IPS DF 6.9 (cell line): ENCODE measurements at regions not wholly inside any gene's neighbourhood (a gene's known extent, or its start where the extent isn't known, plus 50 kb on each side); places are given as distances from the start of the nearest gene placed in this dataset.

Source experiments
- DNase-seq: peaks from one replicate; pipeline ENCODE4 v3.0.0-alpha.2; 2013; ENCODE audit warnings: low read depth, low spot score
- H3K27ac ChIP-seq: one replicate; pipeline ENCODE4 v1.5.1; 2013; ENCODE audit warnings: low read length, control low read depth
- H3K27me3 ChIP-seq: 2 replicates; pipeline ENCODE4 v1.6.1; 2013; ENCODE audit warnings: mild to moderate bottlenecking, low read length; ENCODE audit not compliant: control insufficient read depth, insufficient read depth
- H3K36me3 ChIP-seq: 2 replicates; pipeline ENCODE4 v1.6.1; 2013; ENCODE audit warnings: low read length; ENCODE audit not compliant: control insufficient read depth, insufficient read depth
- H3K4me1 ChIP-seq: 2 replicates; pipeline ENCODE4 v1.6.1; 2013; ENCODE audit warnings: low read length; ENCODE audit not compliant: control insufficient read depth, insufficient read depth
- H3K4me3 ChIP-seq: 2 replicates; pipeline ENCODE4 v1.5.1; 2013; ENCODE audit warnings: mild to moderate bottlenecking, low read length
- H3K9me3 ChIP-seq: 2 replicates; pipeline ENCODE4 v1.6.1; 2013; ENCODE audit warnings: low read length, inconsistent platforms; ENCODE audit not compliant: control insufficient read depth, insufficient read depth
- WGBS: extraction: QIAGEN DNeasy Blood & Tissue Kit; methylation state at CpG from one replicate; pipeline ENCODE4 v1.1.7; 2013; ENCODE audit warnings: mixed read lengths, missing lambda C conversion rate; ENCODE audit not compliant: insufficient read length, insufficient coverage; 5-methylcytosine and 5-hydroxymethylcytosine counted together

- Histone ChIP-seq H3K36me3 (no peaks in the 10 kb centered on the region), H3K27me3 (no peaks in the 10 kb centered on the region), H3K4me1 (no peaks in the 10 kb centered on the region), H3K27ac (no peak overlapping the region), H3K4me3 (no peak overlapping the region), H3K9me3 (no peaks in the 10 kb centered on the region)
- no peak for DNase-seq
- whole genome bisulfite sequencing: no CpG with 5 or more reads among the region's 1 CpG
Measured at GRCh38 chr7:16232273-16232672, 189.1 kb downstream of the CRPPA start.

GRCh38 chr7:16223963-16224707 is 197.2 kb downstream of the CRPPA start:
- Histone ChIP-seq H3K4me1 (no peaks in the 10 kb centered on the region), H3K27me3 (no peaks in the 10 kb centered on the region), H3K27ac (no peak overlapping the region), H3K4me3 (no peak overlapping the region), H3K36me3 (no peaks in the 10 kb centered on the region), H3K9me3 (no peaks in the 10 kb centered on the region)
- no peak for DNase-seq
- WGBS: no CpG with 5 or more reads among the region's 8 CpGs

DNA sequence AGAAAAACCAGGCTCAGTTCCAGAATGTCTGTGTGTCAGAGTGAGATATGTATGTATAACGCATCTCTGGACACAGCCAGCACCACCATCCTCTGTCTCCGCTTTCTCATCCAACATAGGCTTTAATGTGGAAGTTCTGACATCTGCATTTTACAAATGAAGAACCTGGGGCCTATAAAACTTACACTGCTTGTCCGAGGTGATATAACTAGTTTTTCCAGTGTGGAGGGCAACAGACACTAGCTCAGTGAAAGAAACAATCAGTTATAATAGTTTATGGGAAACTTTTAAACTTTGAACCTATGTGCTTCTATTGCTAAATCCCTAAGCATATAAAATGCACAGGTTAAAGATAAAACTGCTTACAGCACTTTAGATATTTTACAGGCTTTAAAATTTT is 208.7 kb downstream of the CRPPA start:
- Histone ChIP-seq H3K9me3 (no peaks in the 10 kb centered on the region), H3K27ac (no peak overlapping the region), H3K4me1 (no peaks in the 10 kb centered on the region), H3K36me3 (no peaks in the 10 kb centered on the region), H3K4me3 (no peak overlapping the region), H3K27me3 (no peaks in the 10 kb centered on the region)
- no CpG with 5 or more reads among the region's 3 CpGs for WGBS
- DNase-seq: no peak

DNA sequence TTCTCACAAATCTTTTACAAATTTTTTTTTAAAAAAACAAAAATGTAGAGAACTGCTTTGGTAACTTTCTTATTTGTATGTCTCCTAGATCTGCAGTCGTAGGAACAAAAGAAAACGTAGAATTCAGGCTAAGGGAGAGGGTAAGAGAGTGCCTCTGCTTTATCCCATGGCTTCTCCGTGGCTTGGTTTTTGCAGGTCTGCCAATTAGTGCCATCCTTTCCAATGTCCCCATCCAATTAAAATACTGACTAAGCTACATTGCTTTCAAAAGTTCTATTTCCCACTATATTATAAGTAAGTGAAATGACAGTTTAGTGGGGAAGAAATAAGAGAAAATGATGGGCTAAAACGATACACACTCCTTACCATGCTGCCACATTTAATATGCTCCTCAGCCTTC is 209.3 kb downstream of the CRPPA start:
- WGBS: no CpG with 5 or more reads among the region's 4 CpGs
- Histone ChIP-seq H3K27me3 (no peaks in the 10 kb centered on the region), H3K9me3 (no peaks in the 10 kb centered on the region), H3K36me3 (no peaks in the 10 kb centered on the region), H3K27ac (no peak overlapping the region), H3K4me1 (no peaks in the 10 kb centered on the region), H3K4me3 (no peak overlapping the region)
- DNase-seq: no peak

DNA sequence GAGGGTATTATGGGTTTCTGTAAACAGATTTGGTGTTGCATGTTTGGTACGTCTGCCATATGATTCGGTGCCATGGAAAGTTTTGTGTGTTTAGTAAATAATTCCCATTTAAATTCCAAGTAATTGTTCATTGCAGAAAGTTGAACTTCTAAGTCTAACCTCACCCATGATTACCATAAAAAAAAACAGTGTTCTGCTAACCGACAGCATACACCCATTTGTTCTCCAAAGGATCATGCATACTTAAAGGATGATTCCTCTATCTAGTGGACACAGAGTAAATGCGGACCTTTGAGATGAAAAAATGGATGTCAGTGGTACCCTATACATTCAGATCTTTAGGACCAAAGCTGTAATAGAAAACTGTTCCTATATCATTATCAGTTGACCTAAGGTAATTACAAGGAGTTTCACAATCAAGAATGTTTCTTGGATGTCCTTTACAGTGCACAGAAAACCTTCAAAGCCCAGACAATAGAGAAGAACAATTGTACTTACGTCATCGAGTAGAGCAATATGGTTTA is 209.9 kb downstream of the CRPPA start:
- Histone ChIP-seq H3K27ac (no peak overlapping the region), H3K27me3 (no peaks in the 10 kb centered on the region), H3K4me1 (no peaks in the 10 kb centered on the region), H3K9me3 (no peaks in the 10 kb centered on the region), H3K4me3 (no peak overlapping the region), H3K36me3 (no peaks in the 10 kb centered on the region)
- WGBS: no CpG with 5 or more reads among the region's 6 CpGs
- DNase-seq: no peak

DNA sequence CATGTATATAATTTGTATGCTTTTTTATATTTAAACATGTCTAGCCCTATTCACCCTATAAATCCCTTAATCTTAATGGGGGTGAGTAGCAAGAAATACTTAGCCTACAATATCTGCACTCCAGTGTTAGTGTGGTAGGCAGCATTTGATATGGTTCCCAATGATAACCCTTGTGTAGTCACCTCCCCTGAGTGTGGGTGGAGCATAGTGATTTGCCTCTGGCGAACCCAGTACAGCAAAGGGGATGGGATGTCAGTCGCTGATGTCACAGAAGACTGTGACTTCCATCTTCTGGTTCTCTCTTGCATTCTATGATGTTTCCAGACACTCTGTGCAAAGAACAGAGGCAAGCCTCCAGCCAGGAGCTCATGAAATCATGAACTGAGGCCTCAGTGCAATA is 211.2 kb downstream of the CRPPA start:
- Histone ChIP-seq H3K27me3 (no peaks in the 10 kb centered on the region), H3K4me1 (no peaks in the 10 kb centered on the region), H3K27ac (no peak overlapping the region), H3K36me3 (no peaks in the 10 kb centered on the region), H3K4me3 (no peak overlapping the region), H3K9me3 (no peaks in the 10 kb centered on the region)
- no CpG with 5 or more reads among the region's 2 CpGs for WGBS
- DNase-seq: no peak

GRCh38 chr7:16207321-16207720 is 214.0 kb downstream of the CRPPA start:
- no CpG with 5 or more reads among the region's 2 CpGs for WGBS
- no peaks in the 10 kb centered on the region for H3K27me3 ChIP-seq
- H3K9me3 ChIP-seq: no peaks in the 10 kb centered on the region
- DNase-seq: no peak
- H3K4me3 ChIP-seq: no peak overlapping the region
- no peak overlapping the region for H3K27ac ChIP-seq
- H3K36me3 ChIP-seq: no peaks in the 10 kb centered on the region
- no peaks in the 10 kb centered on the region; the same call in 1 of the 2 replicates for H3K4me1 ChIP-seq

DNA sequence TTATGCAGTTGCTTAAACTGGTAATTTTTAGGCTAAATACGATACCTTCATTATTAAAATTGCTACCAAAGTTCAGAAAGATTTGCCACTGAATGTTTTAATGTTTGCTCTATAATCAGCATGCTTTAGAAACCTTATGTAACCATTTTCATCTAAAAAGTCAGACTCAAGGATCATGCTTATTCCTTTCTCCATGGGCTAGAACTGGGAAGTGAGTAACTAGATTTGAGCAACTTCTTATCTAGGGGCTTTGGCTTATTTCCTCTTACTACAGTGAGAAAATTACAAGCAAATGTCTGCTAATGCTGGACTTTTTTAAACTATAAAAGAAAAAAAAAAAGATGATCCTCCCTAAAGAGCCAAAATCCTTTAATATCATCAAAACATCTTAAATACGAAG is 215.9 kb downstream of the CRPPA start:
- H3K27me3 ChIP-seq: no peaks in the 10 kb centered on the region
- H3K4me1 ChIP-seq: no peaks in the 10 kb centered on the region; the same call in 1 of the 2 replicates
- H3K36me3 ChIP-seq: no peaks in the 10 kb centered on the region
- WGBS: no CpG with 5 or more reads among the region's 2 CpGs
- DNase-seq: no peak
- H3K9me3 ChIP-seq: no peaks in the 10 kb centered on the region
- no peak overlapping the region for H3K4me3 ChIP-seq
- H3K27ac ChIP-seq: no peak overlapping the region

DNA sequence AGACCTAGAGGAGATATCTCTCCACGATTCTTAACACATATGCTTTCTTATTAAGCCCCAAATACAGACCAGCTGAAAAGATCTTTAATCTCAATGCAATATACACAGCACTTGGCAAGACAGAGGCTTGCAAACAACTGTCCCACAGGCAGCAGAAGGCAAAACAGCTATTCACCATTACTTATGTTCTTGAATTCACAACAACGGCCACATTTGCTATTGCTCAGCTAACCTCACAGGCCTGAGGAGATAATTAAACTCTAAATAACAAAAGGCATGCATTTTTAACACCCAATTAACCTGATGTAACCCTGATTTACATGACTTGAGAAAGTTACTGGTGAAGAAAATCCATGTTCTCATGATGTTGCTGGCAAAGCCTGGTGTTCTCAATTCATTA is 216.4 kb downstream of the CRPPA start:
- WGBS: no CpG with 5 or more reads among the region's 2 CpGs
- no peaks in the 10 kb centered on the region for H3K36me3 ChIP-seq
- no peak overlapping the region for H3K27ac ChIP-seq
- H3K4me3 ChIP-seq: no peak overlapping the region
- H3K9me3 ChIP-seq: no peaks in the 10 kb centered on the region
- no peaks in the 10 kb centered on the region for H3K27me3 ChIP-seq
- no peaks in the 10 kb centered on the region; the same call in 1 of the 2 replicates for H3K4me1 ChIP-seq
- DNase-seq: no peak

- H3K9me3 ChIP-seq: no peaks in the 10 kb centered on the region
- H3K4me3 ChIP-seq: no peak overlapping the region
- no CpG with 5 or more reads among the region's 3 CpGs for WGBS
- H3K36me3 ChIP-seq: no peaks in the 10 kb centered on the region
- no peaks in the 10 kb centered on the region; the same call in 1 of the 2 replicates for H3K4me1 ChIP-seq
- DNase-seq: no peak
- H3K27me3 ChIP-seq: no peaks in the 10 kb centered on the region
- no peak overlapping the region for H3K27ac ChIP-seq
Measured at GRCh38 chr7:16203065-16203464, 218.3 kb downstream of the CRPPA start.

GRCh38 chr7:16202303-16202702 is 219.0 kb downstream of the CRPPA start:
- Histone ChIP-seq H3K9me3 (no peaks in the 10 kb centered on the region), H3K4me3 (no peak overlapping the region), H3K4me1 (no peaks in the 10 kb centered on the region; the same call in 1 of the 2 replicates), H3K27ac (no peak overlapping the region), H3K36me3 (no peaks in the 10 kb centered on the region), H3K27me3 (no peaks in the 10 kb centered on the region)
- no peak for DNase-seq
